ENCODE measurements at regions not wholly inside any gene's neighbourhood (a gene's known extent, or its start where the extent isn't known, plus 50 kb on each side); places are given as distances from the start of the nearest gene placed in this dataset.
A peak's percentile ranks its signal among the peaks of the same experiment; 100 is the strongest.

GRCh38 chr16:85188822-85189672 lies 76.8 kb upstream of the CIBAR2 start:
- no peak overlapping the region for H2AFZ ChIP-seq (ENCODE audit: low read length)
- H3K9ac ChIP-seq (ENCODE audit: insufficient read depth, low read depth, low read length), result no peak overlapping the region
- no peak overlapping the region for H3K27ac ChIP-seq (ENCODE audit: extremely low read length, insufficient read depth, low read length)
- no peak for DNase-seq (ENCODE audit: low spot score)
- no peak overlapping the region for H3K4me3 ChIP-seq (replicated peaks in 1 of 3; ENCODE audit: insufficient read depth in 1 of 3, low read depth in 2 of 3, low read length in 3 of 3)
- H3K79me2 ChIP-seq (ENCODE audit: insufficient read depth, low read length), result no peaks in the 10 kb centered on the region
- peaks cover 9% of the 10 kb centered on the region for H3K4me1 ChIP-seq (ENCODE audit: insufficient read depth, low read length)
- CTCF ChIA-PET (ENCODE audit: low intra/inter-chr PET ratio, low total read pairs), result no interaction called here
- no peaks in the 10 kb centered on the region for H3K27me3 ChIP-seq (ENCODE audit: control insufficient read depth in 1 of 2, insufficient read depth in 2 of 2, low read length in 2 of 2)
- peaks cover 8% of the 10 kb centered on the region; the same call in 1 of the 2 replicates for H3K9me3 ChIP-seq (ENCODE audit: low read length)
- POLR2A ChIA-PET, result interaction anchor here (0.7 kb wide), 2 partner anchors 9 to 12 kb away, joined by 3 read pairs; no protein-coding TSS in a partner anchor
- intact Hi-C loops (cut with micrococcal nuclease; ENCODE audit: unreplicated experiment), result no loop called here
- no peak for ATAC-seq
- FAIRE-seq, result no peak
- no peaks in the 10 kb centered on the region for H4K20me1 ChIP-seq (ENCODE audit: insufficient read depth, low read length)
- no TSS peak for BruUV-seq (replicated peaks)
- H3K4me2 ChIP-seq (ENCODE audit: low read depth, low read length), result no peak overlapping the region
- peaks cover 0 to 5% of the 10 kb centered on the region in 2 experiments; a peak in 1 of 5 replicates for H3K36me3 ChIP-seq (replicated peaks in 1 of 2; ENCODE audit: control insufficient read depth in 1 of 2, insufficient read depth in 2 of 2, low read length in 2 of 2)
- 77% methylated on average over 3 of the region's 3 CpGs for WGBS (ENCODE audit: low lambda C conversion rate)
- in situ Hi-C loops (cut with HindIII; ENCODE audit: extremely low pct_ligation_motif_present, low pct_unique_long_range_greater_than_20kb), result no loop called here
- 0 out of 2 replicates have a peak, but pooled peaks have one; percentile 21 for TF ChIP-seq FOXA3 (CRISPR knock-in tag; IDR thresholded peaks at IDR 0.05)
- no peak for TF ChIP-seq FOXA1 (IDR thresholded peaks at IDR 0.05)
- 0 out of 2 replicates have a peak, but pooled peaks have one; percentile 12 for TF ChIP-seq FOXA1 (CRISPR knock-in tag; IDR thresholded peaks at IDR 0.05)
- TF ChIP-seq CHD2 (IDR thresholded peaks at IDR 0.05; ENCODE audit: low read depth, low read length), result no peak
- TF ChIP-seq BCL6 (CRISPR knock-in tag; IDR thresholded peaks at IDR 0.05), result peak; percentile 72

GRCh38 chr16:85190572-85190971 lies 78.3 kb upstream of the CIBAR2 start:
- BruUV-seq (replicated peaks), result no TSS peak
- Histone ChIP-seq H3K79me2 (ENCODE audit: insufficient read depth, low read length) (no peaks in the 10 kb centered on the region), H3K27me3 (ENCODE audit: control insufficient read depth in 1 of 2, insufficient read depth in 2 of 2, low read length in 2 of 2) (no peaks in the 10 kb centered on the region), H2AFZ (ENCODE audit: low read length) (no peak overlapping the region), H3K4me3 (replicated peaks in 1 of 3; ENCODE audit: insufficient read depth in 1 of 3, low read depth in 2 of 3, low read length in 3 of 3) (no peak overlapping the region), H3K4me1 (ENCODE audit: insufficient read depth, low read length) (peaks cover 25% of the 10 kb centered on the region), H3K4me2 (ENCODE audit: low read depth, low read length) (no peak overlapping the region), H3K27ac (ENCODE audit: extremely low read length, insufficient read depth, low read length) (no peak overlapping the region), H3K9me3 (ENCODE audit: low read length) (no peaks in the 10 kb centered on the region), H3K9ac (ENCODE audit: insufficient read depth, low read depth, low read length) (no peak overlapping the region), H3K36me3 (replicated peaks in 1 of 2; ENCODE audit: control insufficient read depth in 1 of 2, insufficient read depth in 2 of 2, low read length in 2 of 2) (no peaks in the 10 kb centered on the region), H4K20me1 (ENCODE audit: insufficient read depth, low read length) (no peaks in the 10 kb centered on the region)
- peak; percentile 21; the same call in 2 of the 3 replicates for ATAC-seq
- WGBS (ENCODE audit: low lambda C conversion rate), result 69% methylated on average over 2 of the region's 2 CpGs
- DNase-seq (ENCODE audit: low spot score), result no peak
- TF ChIP-seq ZNF143 (CRISPR knock-in tag; IDR thresholded peaks at IDR 0.05) (no peak), HNF4G (IDR thresholded peaks at IDR 0.05; ENCODE audit: borderline replicate concordance, low read depth, low read length) (0 out of 2 replicates have a peak, but pooled peaks have one; percentile 6), HNF4G (CRISPR knock-in tag; IDR thresholded peaks at IDR 0.05; ENCODE audit: borderline replicate concordance, low read depth) (no peak)
- in situ Hi-C loops (cut with HindIII; ENCODE audit: extremely low pct_ligation_motif_present, low pct_unique_long_range_greater_than_20kb) (no loop called here), intact Hi-C loops (cut with micrococcal nuclease; ENCODE audit: unreplicated experiment) (no loop called here)
- ChIA-PET CTCF (ENCODE audit: low intra/inter-chr PET ratio, low total read pairs) (no interaction called here), POLR2A (no interaction called here)
- no peak for FAIRE-seq
